ENCODE measurements at regions not wholly inside any gene's neighbourhood (a gene's known extent, or its start where the extent isn't known, plus 50 kb on each side); places are given as distances from the start of the nearest gene placed in this dataset.
"Not testable (repeated sequence)": the region's sequence is repeated elsewhere in the genome, so short reads cannot be mapped to it uniquely, and the experiment has no call there.

- H3K9me3 Mint-ChIP-seq = peaks cover 13% of the 10 kb centered on the region
- no peak overlapping the region for H3K4me3 Mint-ChIP-seq
- TF ChIP-seq CTCF (IDR thresholded peaks at IDR 0.05) = no peak
- no peaks in the 10 kb centered on the region for H3K4me1 Mint-ChIP-seq (ENCODE audit: low read depth)
- H3K27ac Mint-ChIP-seq = no peak overlapping the region
- no peaks in the 10 kb centered on the region for H3K27me3 Mint-ChIP-seq (ENCODE audit: insufficient read depth)
- no peak for DNase-seq
- H3K36me3 Mint-ChIP-seq (ENCODE audit: low read depth) = no peaks in the 10 kb centered on the region
Observed at GRCh38 chr6:67974931-67975330, 660.2 kb upstream of the ADGRB3 start.

- Mint-ChIP-seq H3K27me3 (ENCODE audit: insufficient read depth) (no peaks in the 10 kb centered on the region), H3K27ac (no peak overlapping the region), H3K4me1 (ENCODE audit: low read depth) (no peaks in the 10 kb centered on the region), H3K4me3 (no peak overlapping the region), H3K36me3 (ENCODE audit: low read depth) (no peaks in the 10 kb centered on the region), H3K9me3 (peaks cover 6% of the 10 kb centered on the region)
- no peak for TF ChIP-seq CTCF (IDR thresholded peaks at IDR 0.05)
- no peak for DNase-seq
Observed at GRCh38 chr6:67971812-67972211, 663.3 kb upstream of the ADGRB3 start.

- Mint-ChIP-seq H3K27me3 (ENCODE audit: insufficient read depth) (no peaks in the 10 kb centered on the region), H3K9me3 (peaks cover 6% of the 10 kb centered on the region), H3K36me3 (ENCODE audit: low read depth) (no peaks in the 10 kb centered on the region), H3K27ac (no peak overlapping the region), H3K4me1 (ENCODE audit: low read depth) (no peaks in the 10 kb centered on the region), H3K4me3 (no peak overlapping the region)
- TF ChIP-seq CTCF (IDR thresholded peaks at IDR 0.05) = no peak
- no peak for DNase-seq
Observed at GRCh38 chr6:67966830-67967229, 668.3 kb upstream of the ADGRB3 start.

- no peak overlapping the region for H3K27ac Mint-ChIP-seq
- H3K9me3 Mint-ChIP-seq = peaks cover 35% of the 10 kb centered on the region
- no peak for TF ChIP-seq CTCF (IDR thresholded peaks at IDR 0.05)
- H3K4me3 Mint-ChIP-seq = no peak overlapping the region
- no peaks in the 10 kb centered on the region for H3K4me1 Mint-ChIP-seq (ENCODE audit: low read depth)
- H3K27me3 Mint-ChIP-seq (ENCODE audit: insufficient read depth) = no peaks in the 10 kb centered on the region
- no peak for DNase-seq
- peaks cover 6% of the 10 kb centered on the region; the same call in 1 of the 2 replicates for H3K36me3 Mint-ChIP-seq (ENCODE audit: low read depth)
Observed at GRCh38 chr6:67956352-67956751, 678.7 kb upstream of the ADGRB3 start.

- Mint-ChIP-seq H3K27ac (no peak overlapping the region), H3K9me3 (peaks cover 58% of the 10 kb centered on the region), H3K27me3 (ENCODE audit: insufficient read depth) (no peaks in the 10 kb centered on the region), H3K4me1 (ENCODE audit: low read depth) (no peaks in the 10 kb centered on the region), H3K4me3 (no peak overlapping the region), H3K36me3 (ENCODE audit: low read depth) (peaks cover 6% of the 10 kb centered on the region; the same call in 1 of the 2 replicates)
- no peak for DNase-seq
- TF ChIP-seq CTCF (IDR thresholded peaks at IDR 0.05) = no peak
Observed at GRCh38 chr6:67952948-67953347, 682.1 kb upstream of the ADGRB3 start.

GRCh38 chr6:67952121-67952520, 683.0 kb upstream of the ADGRB3 start:
- no peak overlapping the region for H3K4me3 Mint-ChIP-seq
- TF ChIP-seq CTCF (IDR thresholded peaks at IDR 0.05) = no peak
- no peaks in the 10 kb centered on the region for H3K4me1 Mint-ChIP-seq (ENCODE audit: low read depth)
- DNase-seq = no peak
- peaks cover 6% of the 10 kb centered on the region; the same call in 1 of the 2 replicates for H3K36me3 Mint-ChIP-seq (ENCODE audit: low read depth)
- no peak overlapping the region for H3K27ac Mint-ChIP-seq
- H3K27me3 Mint-ChIP-seq (ENCODE audit: insufficient read depth) = no peaks in the 10 kb centered on the region
- peaks cover 60% of the 10 kb centered on the region for H3K9me3 Mint-ChIP-seq

- not testable (repeated sequence) for H3K27me3 Mint-ChIP-seq (ENCODE audit: insufficient read depth); H3K4me3 Mint-ChIP-seq; H3K4me1 Mint-ChIP-seq (ENCODE audit: low read depth); H3K27ac Mint-ChIP-seq; H3K36me3 Mint-ChIP-seq (ENCODE audit: low read depth); DNase-seq
- H3K9me3 Mint-ChIP-seq = peaks cover 44% of the 10 kb centered on the region
Observed at GRCh38 chr6:67947762-67948161, 687.3 kb upstream of the ADGRB3 start.
